T-helper 1 cell treated with Interleukin-12 subunit alpha and Interleukin-12 subunit beta and Interleukin-4 antibody, amounts not matched to agents 30 ng/mL and 1 ng/mL, for 36 hours (primary cell): ENCODE measurements at regions not wholly inside any gene's neighbourhood (a gene's known extent, or its start where the extent isn't known, plus 50 kb on each side); places are given as distances from the start of the nearest gene placed in this dataset.

Experiments
- intact Hi-C: fragments of 100-400 bp; cut with micrococcal nuclease; formaldehyde crosslinking; loops from one replicate; pipeline ENCODE4 v1.15.1; 2024

DNA sequence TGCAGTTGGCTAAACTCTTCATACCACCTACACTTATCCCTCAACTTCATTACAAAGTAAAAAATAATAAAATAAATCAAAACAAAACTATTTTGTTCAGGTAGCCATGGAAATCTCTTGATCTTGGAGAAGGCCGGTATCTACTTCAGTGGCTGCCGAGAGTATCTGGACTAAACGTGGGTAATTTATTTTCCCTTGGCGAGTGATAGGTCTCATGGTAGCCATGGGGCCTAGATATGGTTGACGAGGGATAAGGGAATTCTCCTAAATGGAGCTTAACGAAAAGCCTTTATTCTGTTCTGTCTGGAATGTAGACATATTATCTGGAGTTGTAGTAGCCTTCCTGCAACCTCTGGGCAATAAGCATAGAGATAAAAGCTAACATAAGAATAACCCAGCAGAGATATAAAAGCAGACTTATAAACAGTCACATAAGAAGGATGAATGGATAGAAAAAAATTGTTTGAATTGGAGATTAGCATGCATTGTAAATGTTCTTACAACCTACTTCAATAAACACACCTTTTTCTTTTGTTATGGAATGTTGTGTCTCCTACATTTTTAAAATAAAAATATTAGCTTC is 281.3 kb upstream of the ARRDC4 start:
- intact Hi-C loops = no loop called here

DNA sequence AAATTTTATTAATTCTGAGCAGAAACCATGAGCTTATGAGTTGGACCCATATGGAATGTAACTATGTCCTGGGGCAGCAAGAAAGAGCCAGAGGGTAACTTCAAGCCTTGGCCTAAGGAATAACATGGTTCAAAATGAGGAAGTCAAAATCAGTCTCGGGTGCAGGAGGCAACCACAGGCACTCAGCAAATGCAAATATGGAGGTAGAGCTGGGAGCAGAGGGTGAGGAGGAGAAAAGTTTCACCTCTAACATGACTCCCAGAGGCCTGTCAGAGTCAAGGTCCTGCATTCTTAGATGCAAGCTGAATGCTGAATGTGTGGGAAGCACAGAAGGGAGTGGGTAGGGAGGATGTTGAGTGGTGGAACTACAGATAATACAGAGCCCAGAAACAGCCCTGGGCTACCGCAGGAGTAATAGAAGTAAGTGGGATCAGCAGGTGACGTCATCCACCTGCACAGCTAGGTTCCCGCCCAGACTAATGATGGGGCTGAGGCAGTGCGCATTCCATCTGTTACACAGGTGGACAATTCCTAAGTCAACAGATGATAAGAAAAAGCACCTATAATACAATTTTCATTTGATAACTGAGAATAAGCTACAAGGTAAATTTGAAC is 279.8 kb upstream of the ARRDC4 start:
- intact Hi-C loops = no loop called here

GRCh38 chr15:97683831-97684230 is 276.7 kb upstream of the ARRDC4 start:
- intact Hi-C loops = no loop called here

GRCh38 chr15:97684249-97684648 is 276.3 kb upstream of the ARRDC4 start:
- intact Hi-C loops = no loop called here

GRCh38 chr15:97686324-97686723 is 274.2 kb upstream of the ARRDC4 start:
- intact Hi-C loops = no loop called here

GRCh38 chr15:97687654-97688053 is 272.8 kb upstream of the ARRDC4 start:
- intact Hi-C loops = no loop called here

- intact Hi-C loops = no loop called here
Measured at GRCh38 chr15:97688177-97688576, 272.3 kb upstream of the ARRDC4 start.

DNA sequence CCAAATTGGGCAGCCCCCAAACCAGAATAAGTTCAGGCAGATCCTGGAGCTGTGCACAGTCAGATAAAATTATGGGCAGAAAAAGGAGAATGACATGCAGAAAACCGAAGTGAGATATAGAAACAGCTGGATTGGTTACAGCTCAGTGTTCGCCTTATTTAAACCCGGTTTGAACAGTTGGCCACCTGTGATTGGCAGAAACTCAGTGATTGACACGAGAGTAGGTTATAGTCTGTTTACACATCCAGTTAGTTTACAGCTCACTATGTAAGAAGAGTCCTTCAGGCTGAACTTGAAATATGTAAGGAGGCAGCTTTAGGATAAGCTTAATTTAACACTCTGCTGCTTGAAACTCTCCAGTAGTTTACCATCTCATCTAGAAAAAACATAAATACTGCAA is 271.6 kb upstream of the ARRDC4 start:
- intact Hi-C loops = no loop called here

DNA sequence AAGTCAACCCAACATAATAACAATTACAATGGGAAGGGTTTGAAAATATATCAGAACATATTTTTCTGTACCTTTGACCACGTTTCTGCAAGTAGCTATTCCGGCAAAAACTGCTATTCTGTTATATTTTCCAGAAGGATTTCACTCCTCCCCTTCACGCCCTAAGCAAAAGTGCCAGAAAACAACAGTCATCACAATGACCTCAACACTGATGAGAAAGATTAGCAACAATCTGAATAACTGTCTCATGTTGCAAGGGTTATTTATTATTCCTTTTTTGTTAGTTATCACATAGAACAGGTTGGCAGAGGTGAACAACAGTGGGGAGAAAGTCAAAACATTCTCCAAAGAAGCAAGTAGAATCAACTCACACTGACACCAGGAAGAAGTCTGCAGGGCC is 269.4 kb upstream of the ARRDC4 start:
- intact Hi-C loops = no loop called here

GRCh38 chr15:97691799-97692198 is 268.7 kb upstream of the ARRDC4 start:
- intact Hi-C loops = no loop called here

DNA sequence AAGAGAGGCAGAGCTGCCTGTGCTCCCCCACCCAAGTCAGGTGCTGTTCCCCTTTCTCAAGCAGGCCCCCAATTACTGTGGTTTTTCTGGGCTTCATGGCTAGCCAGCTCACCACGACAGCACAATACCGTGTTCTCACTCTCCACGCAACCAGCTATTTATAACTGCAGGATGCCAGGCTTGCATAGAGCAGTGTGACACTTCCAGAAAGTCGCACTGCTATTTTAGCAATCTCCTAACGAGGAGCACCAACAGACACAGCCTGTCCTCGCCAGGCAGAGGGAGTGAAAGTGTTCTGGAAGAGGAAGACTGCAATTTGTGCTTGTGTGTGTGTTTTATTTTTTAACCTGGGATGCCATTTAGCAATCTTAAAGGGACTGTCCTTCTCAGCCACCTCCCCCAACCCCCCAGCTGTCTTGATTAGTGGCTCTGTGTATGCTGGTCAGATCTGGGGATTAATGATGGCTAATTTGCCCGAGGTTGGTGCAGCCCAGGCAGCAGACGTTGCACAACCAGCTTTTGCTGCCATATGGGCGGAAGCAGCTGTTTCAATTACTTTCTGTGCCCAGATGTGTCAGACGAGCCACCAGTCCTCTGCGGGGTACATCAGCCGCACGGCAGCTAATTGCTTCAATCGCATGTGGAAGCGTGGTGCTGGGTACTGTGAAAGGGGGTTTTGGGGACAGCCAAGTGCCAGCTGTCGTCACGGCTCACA is 268.0 kb upstream of the ARRDC4 start:
- intact Hi-C loops = no loop called here

- intact Hi-C loops = no loop called here
Measured at GRCh38 chr15:97694456-97694855, 266.0 kb upstream of the ARRDC4 start.

- intact Hi-C loops = no loop called here
Measured at GRCh38 chr15:97703400-97703799, 257.1 kb upstream of the ARRDC4 start.

DNA sequence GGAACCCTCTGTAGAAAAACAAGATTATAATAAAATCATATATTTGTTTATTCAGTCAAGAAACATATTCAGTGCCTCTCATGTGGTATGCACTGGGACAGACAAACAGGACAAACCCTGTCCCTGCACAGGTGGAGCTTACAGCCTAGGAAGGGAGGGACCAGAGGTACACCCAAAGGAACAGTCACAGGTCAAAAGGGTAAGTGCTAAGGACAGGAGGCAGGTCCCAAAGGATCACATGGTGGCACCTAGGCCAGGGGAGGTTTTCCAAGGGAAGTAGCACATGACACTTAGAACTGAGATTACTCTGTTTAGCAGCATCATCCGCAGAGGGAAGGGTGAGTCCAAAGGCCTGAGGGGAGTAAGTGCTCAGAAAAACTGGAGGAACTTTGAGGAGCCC is 254.4 kb upstream of the ARRDC4 start:
- intact Hi-C loops = no loop called here

DNA sequence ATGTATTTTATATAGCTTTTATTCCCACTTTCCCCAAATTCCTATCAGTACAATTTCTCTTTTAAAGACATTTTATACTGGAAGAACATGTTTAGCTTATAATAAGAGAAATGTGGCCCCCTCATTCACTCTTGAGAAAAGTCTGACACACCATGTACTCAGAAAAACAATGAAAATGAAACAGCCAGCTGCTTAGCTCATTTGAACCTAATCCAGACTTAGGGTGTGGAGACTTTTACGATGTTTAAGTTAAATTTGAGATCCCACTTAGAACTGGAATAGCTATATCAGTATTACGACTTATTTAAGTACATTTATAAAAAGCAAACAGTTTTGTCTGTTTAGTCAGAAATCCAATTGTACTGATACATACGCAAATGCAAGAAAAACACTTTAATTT is 252.3 kb upstream of the ARRDC4 start:
- intact Hi-C loops = no loop called here

DNA sequence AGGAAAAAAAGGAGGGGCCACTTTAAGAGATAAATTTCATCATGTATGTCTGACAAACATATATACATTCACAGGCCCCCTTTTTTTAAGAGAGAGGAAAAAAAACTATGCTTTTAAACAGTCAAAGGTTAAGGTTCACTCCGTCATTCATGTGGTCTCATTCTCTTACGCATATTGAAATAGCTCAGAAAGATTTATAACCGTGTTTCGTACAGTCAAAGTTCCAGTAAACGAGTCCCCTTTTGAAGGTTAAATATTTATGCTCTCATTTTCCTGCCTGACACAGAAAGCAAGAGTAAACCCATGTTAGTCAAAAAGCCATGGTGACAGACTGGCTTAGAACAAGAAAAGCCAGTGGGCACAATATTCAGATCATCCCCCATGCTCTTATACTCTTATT is 248.0 kb upstream of the ARRDC4 start:
- intact Hi-C loops = no loop called here

DNA sequence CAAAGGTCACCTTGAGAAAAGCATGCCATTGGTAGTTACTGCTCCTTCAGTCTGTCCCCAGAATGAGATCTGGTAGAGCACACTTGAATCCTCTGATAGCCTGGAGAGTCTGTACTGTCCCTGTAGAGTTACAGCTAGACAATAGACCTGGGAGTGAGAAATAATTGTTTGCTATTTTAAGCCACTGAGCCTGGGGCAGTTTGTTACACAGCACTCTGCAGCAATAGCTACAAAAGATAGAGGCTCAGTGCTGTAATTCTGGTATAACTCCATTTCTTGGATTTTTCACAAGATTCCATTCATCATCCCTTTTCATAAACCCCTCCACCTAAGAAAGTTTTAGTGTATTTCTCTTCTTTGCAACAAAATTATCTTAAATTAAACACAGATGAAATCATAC is 242.7 kb upstream of the ARRDC4 start:
- intact Hi-C loops = no loop called here

DNA sequence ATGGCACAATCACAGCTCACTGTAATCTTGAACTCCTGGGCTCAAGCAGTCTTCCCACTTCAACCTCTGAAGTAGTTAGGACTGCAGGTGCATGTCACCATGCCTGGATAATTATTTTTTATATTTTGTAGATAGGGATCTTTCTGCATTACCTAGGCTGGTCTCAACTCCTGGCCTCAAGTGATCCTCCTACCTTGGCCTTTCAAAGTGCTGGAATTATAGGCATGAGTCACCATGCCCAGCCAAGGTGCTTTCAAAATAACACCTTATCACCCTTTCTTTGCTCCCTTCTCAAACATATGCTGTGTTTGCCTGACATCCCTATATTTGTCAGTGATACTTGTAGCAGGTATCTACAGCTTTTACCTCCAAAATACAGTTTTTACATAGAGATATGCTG is 242.0 kb upstream of the ARRDC4 start:
- intact Hi-C loops = no loop called here

- intact Hi-C loops = no loop called here
Measured at GRCh38 chr15:97728791-97729190, 231.7 kb upstream of the ARRDC4 start.

- intact Hi-C loops = no loop called here
Measured at GRCh38 chr15:97729270-97729669, 231.2 kb upstream of the ARRDC4 start.

- intact Hi-C loops = no loop called here
Measured at GRCh38 chr15:97730315-97730714, 230.2 kb upstream of the ARRDC4 start.

- intact Hi-C loops = no loop called here
Measured at GRCh38 chr15:97731859-97732258, 228.6 kb upstream of the ARRDC4 start.

GRCh38 chr15:97733373-97733772 is 227.1 kb upstream of the ARRDC4 start:
- intact Hi-C loops = no loop called here
